HCT116 (cell line): ENCODE measurements at regions not wholly inside any gene's neighbourhood (a gene's known extent, or its start where the extent isn't known, plus 50 kb on each side); places are given as distances from the start of the nearest gene placed in this dataset.

ENCODE experiments used
- ATAC-seq: fragments of 200-7000 bp; cut with Tn5 transposase; 2 replicates; pipeline ENCODE4 v1.9.1; 2020; ENCODE audit warnings: mild to moderate bottlenecking, moderate library complexity
- BruUV-seq: library from RNA; stranded (reverse); fragments of 400-500 nt; replicated peaks from 2 replicates; lab custom pipeline; 2021; lab: Mats Ljungman, UMichigan
- CTCF ChIA-PET: fragments of 300-600 bp; sonication (Branson Sonifier 250); formaldehyde crosslinking; loops from one replicate; lab custom pipeline; 2021; ENCODE audit warnings: antibody characterized with exemption; lab: Charles Lee
- POLR2A ChIA-PET: fragments of 300-600, 350-600 bp; sonication (Branson Sonifier 250); formaldehyde crosslinking; loops from one replicate; lab custom pipeline; 2021; ENCODE audit warnings: antibody characterized with exemption; lab: Charles Lee
- RAD21 ChIA-PET, 2 experiments: fragments of 300-600 bp; sonication (Branson Sonifier 250); formaldehyde crosslinking; loops; one replicate each; lab custom pipeline; 2023; ENCODE audit warnings: low total read pairs in 2 of 2; ENCODE audit not compliant: uncharacterized antibody in 2 of 2, unreplicated experiment in 2 of 2, low non-redundant PET in 1 of 2; lab: Charles Lee
- DNase-seq: peaks from one replicate; pipeline ENCODE4 v3.0.0-alpha.2; 2010; ENCODE audit warnings: low read depth, low spot score
- H2AFZ ChIP-seq: fragments of 200-600 bp; shearing (Covaris generic), sonication (generic); 2 replicates; pipeline ENCODE4 v1.6.1; 2017; ENCODE audit warnings: low read depth, mixed run types, mixed read lengths, antibody characterized with exemption, low read length; ENCODE audit not compliant: poor library complexity, severe bottlenecking
- H3K27ac ChIP-seq: 2 replicates; pipeline ENCODE4 v1.5.1; 2012; ENCODE audit warnings: low read depth, low read length
- H3K27me3 ChIP-seq: fragments of 200-600 bp; sonication (generic); 2 replicates; pipeline ENCODE4 v1.6.1; 2016; ENCODE audit warnings: mixed run types, low read length, mixed read lengths; ENCODE audit not compliant: insufficient read depth
- H3K36me3 ChIP-seq, 2 experiments: fragments of 200-500 bp in 1 of 2; fragments of 200-600 bp in 1 of 2; sonication (Bioruptor generic) in 1 of 2; sonication (generic) in 1 of 2; 2 replicates each; pipeline versions ENCODE4 v1.5.1 to v1.6.1; 2014 to 2016; ENCODE audit warnings: low read length in 2 of 2, inconsistent platforms in 1 of 2, mixed read lengths in 1 of 2, mixed run types in 1 of 2; ENCODE audit not compliant: insufficient read depth in 2 of 2, control insufficient read depth in 1 of 2
- H3K4me1 ChIP-seq, 2 experiments: fragments of 200-600 bp in 1 of 2; sonication (generic) in 1 of 2; 2 replicates each; pipeline versions ENCODE4 v1.5.1 to v1.6.1; 2012 to 2017; ENCODE audit warnings: low read length in 2 of 2, inconsistent platforms in 1 of 2, mild to moderate bottlenecking in 1 of 2, mixed read lengths in 1 of 2, mixed run types in 1 of 2, moderate library complexity in 1 of 2; ENCODE audit not compliant: insufficient read depth in 2 of 2, control insufficient read depth in 1 of 2
- H3K4me2 ChIP-seq: fragments of 200-600 bp; sonication (generic); 2 replicates; pipeline ENCODE4 v1.6.1; 2017; ENCODE audit warnings: mixed run types, low read length, mixed read lengths
- H3K4me3 ChIP-seq, 2 experiments: fragments of 200-600 bp in 1 of 2; sonication (generic) in 1 of 2; replicated peaks in 1 of 2; 2 replicates each; pipeline ENCODE4 v1.5.1; 2011 to 2016; ENCODE audit warnings: low read length in 2 of 2, control low read depth in 1 of 2, low read depth in 1 of 2, mild to moderate bottlenecking in 1 of 2, mixed read lengths in 1 of 2, mixed run types in 1 of 2
- H3K79me2 ChIP-seq: fragments of 200-600 bp; sonication (generic); 2 replicates; pipeline ENCODE4 v1.6.1; 2017; ENCODE audit warnings: mild to moderate bottlenecking, mixed run types, low read length, moderate library complexity, mixed read lengths; ENCODE audit not compliant: insufficient read depth
- H3K9ac ChIP-seq: fragments of 200-600 bp; sonication (generic); 2 replicates; pipeline ENCODE4 v1.6.1; 2016; ENCODE audit warnings: low read length, mixed read lengths
- H3K9me2 ChIP-seq: fragments of 200-600 bp; sonication (generic), shearing (Covaris generic); 2 replicates; pipeline ENCODE4 v1.6.1; 2017; ENCODE audit warnings: mixed run types, mild to moderate bottlenecking, moderate library complexity; ENCODE audit not compliant: insufficient read depth
- H3K9me3 ChIP-seq, 2 experiments: fragments of 200-500 bp in 1 of 2; fragments of 200-600 bp in 1 of 2; sonication (Bioruptor generic) in 1 of 2; sonication (generic) in 1 of 2; 2 replicates each; pipeline ENCODE4 v1.6.1; 2014 to 2017; ENCODE audit warnings: low read length in 2 of 2, mixed read lengths in 2 of 2, inconsistent platforms in 1 of 2, low read depth in 1 of 2, mild to moderate bottlenecking in 1 of 2, mixed run types in 1 of 2, moderate library complexity in 1 of 2; ENCODE audit not compliant: control insufficient read depth in 1 of 2, insufficient read depth in 1 of 2
- H4K20me1 ChIP-seq: fragments of 200-600 bp; sonication (generic), shearing (Covaris generic); 2 replicates; pipeline ENCODE4 v1.6.1; 2017; ENCODE audit warnings: mixed run types, mild to moderate bottlenecking, moderate library complexity; ENCODE audit not compliant: insufficient read depth
- CEBPB ChIP-seq: IDR thresholded peaks from 2 replicates; pipeline ENCODE4 v1.6.1; 2012; ENCODE audit warnings: low read depth
- EGR1 ChIP-seq: IDR thresholded peaks from 2 replicates; pipeline ENCODE4 v1.6.1; 2012; ENCODE audit warnings: low read depth
- JUND ChIP-seq: IDR thresholded peaks from 2 replicates; pipeline ENCODE4 v1.6.1; 2012
- POLR2A ChIP-seq: IDR thresholded peaks from 2 replicates; pipeline ENCODE4 v1.7.0; 2011; ENCODE audit warnings: borderline replicate concordance; ENCODE audit not compliant: insufficient read depth, insufficient read length; ENCODE audit errors: extremely low read depth
- POLR2AphosphoS5 ChIP-seq: IDR thresholded peaks from 2 replicates; pipeline ENCODE4 v1.6.1; 2011; ENCODE audit warnings: mild to moderate bottlenecking, low read depth, low read length, moderate library complexity
- RAD21 ChIP-seq: IDR thresholded peaks from 2 replicates; pipeline ENCODE4 v1.6.1; 2012; ENCODE audit warnings: low read depth, mild to moderate bottlenecking
- REST ChIP-seq: IDR thresholded peaks from 2 replicates; pipeline ENCODE4 v1.6.1; 2012; ENCODE audit warnings: low read depth
- YY1 ChIP-seq: IDR thresholded peaks from 2 replicates; pipeline ENCODE4 v1.6.1; 2011; ENCODE audit warnings: low read length, low read depth, moderate library complexity, mild to moderate bottlenecking; ENCODE audit not compliant: insufficient replicate concordance; ENCODE audit errors: extremely low read depth
- ZNF274 ChIP-seq: fragments of 200-500 bp; sonication (Bioruptor generic); IDR thresholded peaks from 2 replicates; pipeline ENCODE4 v1.6.1; 2014; ENCODE audit warnings: mild to moderate bottlenecking, low read depth, low read length, inconsistent platforms
- intact Hi-C: fragments of 100-400 bp; cut with micrococcal nuclease; formaldehyde crosslinking; loops from 2 replicates; pipeline ENCODE4 v1.10.0; 2022

GRCh38 chr15:72935521-72935920 is 116.7 kb upstream of the NEO1 start:
- DNase-seq (no peak), ATAC-seq (no peak)
- H3K27ac ChIP-seq: no peak overlapping the region
- no peak overlapping the region for H3K9ac ChIP-seq
- H3K36me3 ChIP-seq: no peaks in the 10 kb centered on the region
- no peaks in the 10 kb centered on the region for H3K9me3 ChIP-seq
- peaks cover 8% of the 10 kb centered on the region for H3K27me3 ChIP-seq
- ChIA-PET POLR2A (no interaction called here), RAD21 (no interaction called here), CTCF (no interaction called here)
- no peaks in the 10 kb centered on the region for H3K79me2 ChIP-seq
- intact Hi-C loops: no loop called here
- no peak overlapping the region for H3K4me2 ChIP-seq
- no peak overlapping the region for H2AFZ ChIP-seq
- no peak for TF ChIP-seq CEBPB
- no TSS peak for BruUV-seq
- no peaks in the 10 kb centered on the region for H3K9me2 ChIP-seq
- no peaks in the 10 kb centered on the region for H4K20me1 ChIP-seq
- no peak overlapping the region for H3K4me3 ChIP-seq
- H3K4me1 ChIP-seq: no peaks in the 10 kb centered on the region

- no peak for DNase-seq
- POLR2A ChIA-PET: no interaction called here
- Histone ChIP-seq H3K79me2 (no peaks in the 10 kb centered on the region), H3K27me3 (peaks cover 6% of the 10 kb centered on the region), H2AFZ (no peak overlapping the region), H3K9me3 (no peaks in the 10 kb centered on the region), H3K4me1 (no peaks in the 10 kb centered on the region), H3K4me2 (no peak overlapping the region), H3K9me2 (no peaks in the 10 kb centered on the region), H3K36me3 (no peaks in the 10 kb centered on the region), H4K20me1 (no peaks in the 10 kb centered on the region), H3K9ac (no peak overlapping the region), H3K27ac (no peak overlapping the region), H3K4me3 (no peak overlapping the region)
- BruUV-seq: no TSS peak
- no peak for TF ChIP-seq YY1
- no peak for TF ChIP-seq CEBPB
- no peak for TF ChIP-seq RAD21
- TF ChIP-seq ZNF274: no peak
- TF ChIP-seq REST: no peak
- TF ChIP-seq EGR1: no peak
- TF ChIP-seq POLR2AphosphoS5: no peak
- TF ChIP-seq JUND: no peak
- no peak for TF ChIP-seq POLR2A
- intact Hi-C loops: no loop called here
- CTCF ChIA-PET: no interaction called here
- RAD21 ChIA-PET: no interaction called here
- ATAC-seq: no peak
Measured at GRCh38 chr15:72934921-72935320, 117.3 kb upstream of the NEO1 start.
